ENCODE measurements at regions not wholly inside any gene's neighbourhood (a gene's known extent, or its start where the extent isn't known, plus 50 kb on each side); places are given as distances from the start of the nearest gene placed in this dataset.

DNA sequence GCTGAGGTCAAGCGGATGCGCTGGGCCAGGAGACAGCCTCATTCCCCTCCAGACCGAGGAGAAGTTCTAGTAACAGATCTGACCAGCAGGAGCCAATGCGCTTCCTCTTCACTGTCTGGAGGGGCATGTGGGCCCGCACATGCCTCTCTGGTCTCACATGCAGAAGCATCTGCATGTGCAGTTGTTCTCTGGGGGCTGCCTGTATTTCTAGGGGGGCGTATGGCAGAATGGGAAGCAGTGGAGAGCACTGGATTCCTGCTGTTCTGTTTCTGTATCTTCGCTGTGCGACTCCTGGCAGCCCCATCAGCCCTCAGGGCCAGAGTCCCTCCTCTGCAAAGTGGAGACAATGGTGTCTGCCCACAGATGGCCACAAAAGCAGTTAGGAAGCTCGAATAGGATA is 170.4 kb upstream of the IQSEC1 start:
- Mint-ChIP-seq H3K36me3 (ENCODE audit: low read depth) (no peaks in the 10 kb centered on the region), H3K4me3 (no peak overlapping the region), H3K9me3 (no peaks in the 10 kb centered on the region), H3K4me1 (ENCODE audit: low read depth) (no peaks in the 10 kb centered on the region), H3K27me3 (no peaks in the 10 kb centered on the region), H3K27ac (no peak overlapping the region)
- DNase-seq (no peak), ATAC-seq (ENCODE audit: poor library complexity) (no peak)
- peaks cover 0 to 5% of the 10 kb centered on the region in 2 experiments for H3K9me3 ChIP-seq (ENCODE audit: control insufficient read depth in 1 of 2, insufficient read depth in 1 of 2, low read length in 2 of 2)
- no peaks in the 10 kb centered on the region for H3K36me3 ChIP-seq (ENCODE audit: insufficient read depth, low read length)
- H3K27me3 ChIP-seq (ENCODE audit: control insufficient read depth in 1 of 2, insufficient read depth in 2 of 2, low read length in 2 of 2): no peaks in the 10 kb centered on the region
- intact Hi-C loops (cut with DNase I, micrococcal nuclease): no loop called here
- no peak overlapping the region for H3K27ac ChIP-seq (ENCODE audit: low read depth in 1 of 2, low read length in 2 of 2)
- TF ChIP-seq, protein P1, sequence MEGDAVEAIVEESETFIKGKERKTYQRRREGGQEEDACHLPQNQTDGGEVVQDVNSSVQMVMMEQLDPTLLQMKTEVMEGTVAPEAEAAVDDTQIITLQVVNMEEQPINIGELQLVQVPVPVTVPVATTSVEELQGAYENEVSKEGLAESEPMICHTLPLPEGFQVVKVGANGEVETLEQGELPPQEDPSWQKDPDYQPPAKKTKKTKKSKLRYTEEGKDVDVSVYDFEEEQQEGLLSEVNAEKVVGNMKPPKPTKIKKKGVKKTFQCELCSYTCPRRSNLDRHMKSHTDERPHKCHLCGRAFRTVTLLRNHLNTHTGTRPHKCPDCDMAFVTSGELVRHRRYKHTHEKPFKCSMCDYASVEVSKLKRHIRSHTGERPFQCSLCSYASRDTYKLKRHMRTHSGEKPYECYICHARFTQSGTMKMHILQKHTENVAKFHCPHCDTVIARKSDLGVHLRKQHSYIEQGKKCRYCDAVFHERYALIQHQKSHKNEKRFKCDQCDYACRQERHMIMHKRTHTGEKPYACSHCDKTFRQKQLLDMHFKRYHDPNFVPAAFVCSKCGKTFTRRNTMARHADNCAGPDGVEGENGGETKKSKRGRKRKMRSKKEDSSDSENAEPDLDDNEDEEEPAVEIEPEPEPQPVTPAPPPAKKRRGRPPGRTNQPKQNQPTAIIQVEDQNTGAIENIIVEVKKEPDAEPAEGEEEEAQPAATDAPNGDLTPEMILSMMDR (IDR thresholded peaks at IDR 0.05): no peak
- no peaks in the 10 kb centered on the region for H3K4me1 ChIP-seq (ENCODE audit: insufficient read depth, low read length)
- H3K4me3 ChIP-seq (ENCODE audit: low read length): no peak overlapping the region
- CTCF ChIA-PET: no interaction called here
- POLR2A ChIA-PET: no interaction called here

DNA sequence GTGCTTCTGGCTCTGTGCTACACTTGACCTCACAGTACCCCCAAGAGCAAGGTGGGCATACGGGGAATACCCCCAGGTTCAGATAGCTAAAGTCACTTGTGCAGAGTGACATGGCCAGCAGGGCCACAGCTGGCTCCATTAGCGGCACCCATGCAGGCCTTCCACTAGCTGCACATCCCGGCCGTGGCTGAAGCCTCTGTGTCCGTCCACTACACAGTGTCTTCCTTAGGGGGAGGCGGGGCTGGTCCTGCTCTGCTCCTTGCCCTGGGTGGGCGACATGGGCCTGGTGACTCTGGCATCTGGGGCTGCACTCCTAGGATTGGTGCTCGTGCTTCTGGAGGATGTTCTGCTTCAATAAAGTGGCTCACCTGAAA is 169.1 kb upstream of the IQSEC1 start:
- POLR2A ChIA-PET: no interaction called here
- Histone ChIP-seq H3K9me3 (ENCODE audit: control insufficient read depth in 1 of 2, insufficient read depth in 1 of 2, low read length in 2 of 2) (peaks cover 0 to 5% of the 10 kb centered on the region in 2 experiments), H3K27ac (ENCODE audit: low read depth in 1 of 2, low read length in 2 of 2) (no peak overlapping the region), H3K4me3 (ENCODE audit: low read length) (no peak overlapping the region), H3K27me3 (ENCODE audit: control insufficient read depth in 1 of 2, insufficient read depth in 2 of 2, low read length in 2 of 2) (no peaks in the 10 kb centered on the region), H3K4me1 (ENCODE audit: insufficient read depth, low read length) (no peaks in the 10 kb centered on the region), H3K36me3 (ENCODE audit: insufficient read depth, low read length) (no peaks in the 10 kb centered on the region)
- ATAC-seq (ENCODE audit: poor library complexity) (no peak), DNase-seq (no peak)
- TF ChIP-seq, protein P1 (IDR thresholded peaks at IDR 0.05): no peak
- CTCF ChIA-PET: no interaction called here
- Mint-ChIP-seq H3K36me3 (ENCODE audit: low read depth) (no peaks in the 10 kb centered on the region), H3K4me1 (ENCODE audit: low read depth) (no peaks in the 10 kb centered on the region), H3K27me3 (no peaks in the 10 kb centered on the region), H3K27ac (no peak overlapping the region), H3K9me3 (no peaks in the 10 kb centered on the region), H3K4me3 (no peak overlapping the region)
- intact Hi-C loops (cut with DNase I, micrococcal nuclease): no loop called here

DNA sequence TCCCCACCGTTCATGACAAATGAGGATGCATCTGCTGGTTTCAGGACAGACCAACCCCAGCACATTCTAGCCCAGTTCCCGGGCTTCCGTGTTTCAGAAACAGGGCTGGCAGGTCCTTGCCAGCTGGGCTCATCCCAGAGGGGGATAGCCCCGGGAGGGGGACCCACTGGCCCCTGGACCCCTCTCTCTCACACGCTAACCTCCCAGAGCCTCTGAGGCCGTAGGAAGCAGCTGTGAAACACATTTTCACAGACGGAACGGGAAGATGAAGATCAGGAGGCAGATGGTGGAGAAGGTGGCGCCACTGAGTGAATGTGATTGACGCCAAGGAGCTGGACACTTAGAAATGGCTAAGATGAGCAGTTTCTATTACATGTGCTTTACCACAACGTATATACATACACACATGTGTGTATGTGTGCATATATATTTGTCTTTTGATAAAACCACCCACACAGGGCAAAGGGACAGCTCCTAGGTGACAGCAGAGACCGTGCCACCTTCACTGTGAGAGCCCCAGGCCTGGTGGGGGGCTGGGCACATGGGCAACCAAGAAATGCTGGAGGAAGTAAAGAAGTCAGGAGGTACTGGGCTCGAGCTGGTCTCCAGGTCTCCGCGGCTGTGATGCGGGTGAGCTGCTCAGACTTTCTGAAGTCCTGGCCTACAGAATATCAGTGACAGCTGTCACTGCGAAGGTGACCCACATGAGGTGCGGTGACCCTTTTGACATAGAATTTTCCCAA is 168.6 kb upstream of the IQSEC1 start:
- no peaks in the 10 kb centered on the region for H3K9me3 Mint-ChIP-seq
- no peak for ATAC-seq (ENCODE audit: poor library complexity)
- H3K4me3 ChIP-seq (ENCODE audit: low read length): no peak overlapping the region
- H3K9me3 ChIP-seq (ENCODE audit: control insufficient read depth in 1 of 2, insufficient read depth in 1 of 2, low read length in 2 of 2): peaks cover 0 to 5% of the 10 kb centered on the region in 2 experiments
- no peaks in the 10 kb centered on the region for H3K36me3 ChIP-seq (ENCODE audit: insufficient read depth, low read length)
- H3K27me3 Mint-ChIP-seq: no peaks in the 10 kb centered on the region
- CTCF ChIA-PET: no interaction called here
- TF ChIP-seq, protein P1 (IDR thresholded peaks at IDR 0.05): no peak
- no peaks in the 10 kb centered on the region for H3K27me3 ChIP-seq (ENCODE audit: control insufficient read depth in 1 of 2, insufficient read depth in 2 of 2, low read length in 2 of 2)
- no peak overlapping the region for H3K4me3 Mint-ChIP-seq
- H3K4me1 Mint-ChIP-seq (ENCODE audit: low read depth): no peaks in the 10 kb centered on the region
- POLR2A ChIA-PET: no interaction called here
- H3K36me3 Mint-ChIP-seq (ENCODE audit: low read depth): no peaks in the 10 kb centered on the region
- H3K27ac Mint-ChIP-seq: no peak overlapping the region
- DNase-seq: no peak
- no peak overlapping the region for H3K27ac ChIP-seq (ENCODE audit: low read depth in 1 of 2, low read length in 2 of 2)
- intact Hi-C loops (cut with DNase I, micrococcal nuclease): no loop called here
- no peaks in the 10 kb centered on the region for H3K4me1 ChIP-seq (ENCODE audit: insufficient read depth, low read length)
